Astrocyte (in vitro differentiated cells and primary cell): ENCODE measurements at regions not wholly inside any gene's neighbourhood (a gene's known extent, or its start where the extent isn't known, plus 50 kb on each side); places are given as distances from the start of the nearest gene placed in this dataset.
A peak's percentile ranks its signal among the peaks of the same experiment; 100 is the strongest.

Source experiments
- DNase-seq: peaks from one replicate; pipeline ENCODE4 v3.0.0-alpha.2; 2010; ENCODE audit warnings: low read depth
- FAIRE-seq: peaks from 2 replicates; lab custom pipeline; 2011; peaks lifted over from hg19 to GRCh38; lab: Jason Lieb, UNC
- H2AFZ ChIP-seq: 2 replicates; pipeline ENCODE4 v1.6.0; 2012; ENCODE audit warnings: low read depth, low read length, inconsistent platforms
- H3K27ac ChIP-seq: 2 replicates; pipeline ENCODE4 v1.5.1; 2011; ENCODE audit warnings: low read depth, low read length, inconsistent platforms
- H3K27me3 ChIP-seq: 2 replicates; pipeline ENCODE4 v1.6.0; 2011; ENCODE audit warnings: low read length, inconsistent platforms; ENCODE audit not compliant: insufficient read depth
- H3K36me3 ChIP-seq: 2 replicates; pipeline ENCODE4 v1.5.1; 2011; ENCODE audit warnings: low read length, inconsistent platforms; ENCODE audit not compliant: insufficient read depth
- H3K4me1 ChIP-seq: 2 replicates; pipeline ENCODE4 v1.5.1; 2011; ENCODE audit warnings: low read length, inconsistent platforms; ENCODE audit not compliant: insufficient read depth
- H3K4me2 ChIP-seq: 2 replicates; pipeline ENCODE4 v1.6.0; 2012; ENCODE audit warnings: low read length, inconsistent platforms
- H3K4me3 ChIP-seq: 2 replicates; pipeline ENCODE4 v1.5.1; 2011; ENCODE audit warnings: low read depth, mild to moderate bottlenecking, low read length, inconsistent platforms; ENCODE audit not compliant: insufficient read depth
- H3K79me2 ChIP-seq: 2 replicates; pipeline ENCODE4 v1.6.0; 2012; ENCODE audit warnings: mild to moderate bottlenecking, low read length, inconsistent platforms; ENCODE audit not compliant: insufficient read depth
- H3K9ac ChIP-seq: 2 replicates; pipeline ENCODE4 v1.6.0; 2012; ENCODE audit warnings: mild to moderate bottlenecking, low read length, inconsistent platforms
- H3K9me3 ChIP-seq: 2 replicates; pipeline ENCODE4 v1.5.1; 2012; ENCODE audit warnings: low read depth, mild to moderate bottlenecking, low read length, inconsistent platforms; ENCODE audit not compliant: insufficient read depth
- H4K20me1 ChIP-seq: 2 replicates; pipeline ENCODE4 v1.6.0; 2012; ENCODE audit warnings: low read length, inconsistent platforms; ENCODE audit not compliant: insufficient read depth
- H3K27ac Mint-ChIP-seq: one replicate; pipeline ENCODE4 v1.8.0; 2021; ENCODE audit warnings: mild to moderate bottlenecking, mixed read lengths; ENCODE audit not compliant: unreplicated experiment
- H3K27me3 Mint-ChIP-seq: one replicate; pipeline ENCODE4 v1.8.0; 2021; ENCODE audit warnings: low read depth, mixed read lengths; ENCODE audit not compliant: unreplicated experiment
- H3K36me3 Mint-ChIP-seq: one replicate; pipeline ENCODE4 v1.8.0; 2021; ENCODE audit warnings: low read depth, mixed read lengths; ENCODE audit not compliant: unreplicated experiment
- H3K4me1 Mint-ChIP-seq: one replicate; pipeline ENCODE4 v1.8.0; 2021; ENCODE audit warnings: low read depth, mixed read lengths; ENCODE audit not compliant: unreplicated experiment
- H3K4me3 Mint-ChIP-seq: one replicate; pipeline ENCODE4 v1.8.0; 2021; ENCODE audit warnings: mild to moderate bottlenecking, moderate library complexity, mixed read lengths; ENCODE audit not compliant: unreplicated experiment
- H3K9me3 Mint-ChIP-seq: one replicate; pipeline ENCODE4 v1.8.0; 2021; ENCODE audit warnings: mild to moderate bottlenecking, mixed read lengths; ENCODE audit not compliant: unreplicated experiment
- CTCF ChIP-seq: IDR thresholded peaks from 2 replicates; pipeline ENCODE4 v1.5.1; 2011; ENCODE audit warnings: low read depth, mild to moderate bottlenecking, inconsistent platforms, low read length, moderate library complexity; ENCODE audit not compliant: insufficient read depth
- EZH2 ChIP-seq: IDR thresholded peaks from 2 replicates; pipeline ENCODE4 v1.6.1; 2012; ENCODE audit warnings: mild to moderate bottlenecking, low read length, inconsistent platforms; ENCODE audit not compliant: insufficient read depth

- Mint-ChIP-seq H3K4me1 (peaks cover 23% of the 10 kb centered on the region), H3K4me3 (no peak overlapping the region), H3K9me3 (no peaks in the 10 kb centered on the region), H3K27ac (no peak overlapping the region), H3K36me3 (no peaks in the 10 kb centered on the region), H3K27me3 (no peaks in the 10 kb centered on the region)
- TF ChIP-seq EZH2, result no peak
- TF ChIP-seq CTCF, result no peak
- Histone ChIP-seq H3K4me1 (peaks cover 13% of the 10 kb centered on the region), H3K27ac (peak overlapping the region; percentile 72), H3K36me3 (no peaks in the 10 kb centered on the region), H3K79me2 (no peaks in the 10 kb centered on the region), H3K9me3 (no peaks in the 10 kb centered on the region), H3K4me2 (peak overlapping the region; percentile 51), H2AFZ (peak overlapping the region; percentile 9), H4K20me1 (no peaks in the 10 kb centered on the region), H3K4me3 (no peak overlapping the region), H3K9ac (peak overlapping the region; percentile 39), H3K27me3 (no peaks in the 10 kb centered on the region)
- FAIRE-seq, result no peak
- peak; percentile 87 for DNase-seq
Observed at GRCh38 chr12:39235990-39236767, 206.7 kb downstream of the KIF21A start.

GRCh38 chr12:39230086-39230485, 212.8 kb downstream of the KIF21A start:
- peaks cover 6% of the 10 kb centered on the region for H3K4me1 Mint-ChIP-seq
- H3K4me2 ChIP-seq, result no peak overlapping the region
- H3K36me3 Mint-ChIP-seq, result no peaks in the 10 kb centered on the region
- no peak overlapping the region for H3K9ac ChIP-seq
- no peaks in the 10 kb centered on the region for H4K20me1 ChIP-seq
- no peaks in the 10 kb centered on the region for H3K36me3 ChIP-seq
- no peak overlapping the region for H3K4me3 ChIP-seq
- H3K4me1 ChIP-seq, result no peaks in the 10 kb centered on the region
- H3K4me3 Mint-ChIP-seq, result no peak overlapping the region
- H3K27me3 Mint-ChIP-seq, result no peaks in the 10 kb centered on the region
- TF ChIP-seq CTCF, result no peak
- TF ChIP-seq EZH2, result no peak
- peak; percentile 82 for DNase-seq
- no peaks in the 10 kb centered on the region for H3K79me2 ChIP-seq
- H3K27me3 ChIP-seq, result no peaks in the 10 kb centered on the region
- no peaks in the 10 kb centered on the region for H3K9me3 ChIP-seq
- H3K27ac Mint-ChIP-seq, result no peak overlapping the region
- H2AFZ ChIP-seq, result peak overlapping the region; percentile 18
- FAIRE-seq, result no peak
- no peaks in the 10 kb centered on the region for H3K9me3 Mint-ChIP-seq
- no peak overlapping the region for H3K27ac ChIP-seq

GRCh38 chr12:39227218-39227617, 215.7 kb downstream of the KIF21A start:
- Histone ChIP-seq H3K4me2 (no peak overlapping the region), H3K4me3 (no peak overlapping the region), H3K4me1 (no peaks in the 10 kb centered on the region), H2AFZ (no peak overlapping the region), H3K27me3 (no peaks in the 10 kb centered on the region), H3K36me3 (no peaks in the 10 kb centered on the region), H3K9me3 (no peaks in the 10 kb centered on the region), H3K79me2 (no peaks in the 10 kb centered on the region), H3K9ac (no peak overlapping the region), H4K20me1 (no peaks in the 10 kb centered on the region), H3K27ac (no peak overlapping the region)
- Mint-ChIP-seq H3K27me3 (peaks cover 2% of the 10 kb centered on the region), H3K4me1 (peaks cover 6% of the 10 kb centered on the region), H3K4me3 (no peak overlapping the region), H3K36me3 (peaks cover 3% of the 10 kb centered on the region), H3K27ac (no peak overlapping the region), H3K9me3 (peaks cover 2% of the 10 kb centered on the region)
- no peak for FAIRE-seq
- DNase-seq, result peak; percentile 3
- TF ChIP-seq EZH2, result no peak
- TF ChIP-seq CTCF, result no peak
